ENCODE measurements at regions not wholly inside any gene's neighbourhood (a gene's known extent, or its start where the extent isn't known, plus 50 kb on each side); places are given as distances from the start of the nearest gene placed in this dataset.

DNA sequence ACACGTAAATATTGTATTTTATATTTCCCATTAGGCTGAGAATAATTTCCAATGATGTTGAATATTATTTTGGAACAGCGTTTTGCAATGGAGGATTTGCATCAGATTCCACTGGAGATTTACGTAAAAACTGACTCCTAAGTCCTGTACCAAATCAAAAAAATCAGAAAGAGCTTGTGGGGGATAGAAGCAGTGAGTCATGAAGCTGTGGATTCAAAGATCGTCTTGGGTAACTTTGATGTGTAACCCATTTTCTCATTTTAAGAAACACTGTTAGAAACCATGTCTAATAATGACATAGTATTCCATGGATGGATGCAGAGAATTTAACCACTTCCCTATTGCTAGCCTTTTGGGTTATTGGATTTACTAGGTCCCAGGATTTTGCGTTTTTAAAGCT lies 158.6 kb downstream of the INHBA start:
- no peak overlapping the region for H4K5ac ChIP-seq (ENCODE audit: insufficient read length, low read depth, low read length)
- no peaks in the 10 kb centered on the region for H3K27me3 ChIP-seq (ENCODE audit: insufficient read depth, low read length)
- no peak overlapping the region for H3K27ac Mint-ChIP-seq
- TF ChIP-seq, protein P1, sequence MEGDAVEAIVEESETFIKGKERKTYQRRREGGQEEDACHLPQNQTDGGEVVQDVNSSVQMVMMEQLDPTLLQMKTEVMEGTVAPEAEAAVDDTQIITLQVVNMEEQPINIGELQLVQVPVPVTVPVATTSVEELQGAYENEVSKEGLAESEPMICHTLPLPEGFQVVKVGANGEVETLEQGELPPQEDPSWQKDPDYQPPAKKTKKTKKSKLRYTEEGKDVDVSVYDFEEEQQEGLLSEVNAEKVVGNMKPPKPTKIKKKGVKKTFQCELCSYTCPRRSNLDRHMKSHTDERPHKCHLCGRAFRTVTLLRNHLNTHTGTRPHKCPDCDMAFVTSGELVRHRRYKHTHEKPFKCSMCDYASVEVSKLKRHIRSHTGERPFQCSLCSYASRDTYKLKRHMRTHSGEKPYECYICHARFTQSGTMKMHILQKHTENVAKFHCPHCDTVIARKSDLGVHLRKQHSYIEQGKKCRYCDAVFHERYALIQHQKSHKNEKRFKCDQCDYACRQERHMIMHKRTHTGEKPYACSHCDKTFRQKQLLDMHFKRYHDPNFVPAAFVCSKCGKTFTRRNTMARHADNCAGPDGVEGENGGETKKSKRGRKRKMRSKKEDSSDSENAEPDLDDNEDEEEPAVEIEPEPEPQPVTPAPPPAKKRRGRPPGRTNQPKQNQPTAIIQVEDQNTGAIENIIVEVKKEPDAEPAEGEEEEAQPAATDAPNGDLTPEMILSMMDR (conservative IDR thresholded peaks at IDR 0.05) = no peak
- H3K79me1 ChIP-seq (ENCODE audit: insufficient read depth, low read depth, low read length, poor library complexity, severe bottlenecking) = no peaks in the 10 kb centered on the region
- no peak overlapping the region for H3K56ac ChIP-seq (ENCODE audit: insufficient read length, low read depth, low read length)
- H4K20me1 ChIP-seq (ENCODE audit: control insufficient read depth, insufficient read depth, insufficient read length) = no peaks in the 10 kb centered on the region
- no peak overlapping the region for H4K8ac ChIP-seq (replicated peaks; ENCODE audit: insufficient read length, low read depth, low read length)
- WGBS (ENCODE audit: extremely low coverage, insufficient read length, low lambda C conversion rate) = no CpG with 5 or more reads among the region's 5 CpGs
- H3K4me2 ChIP-seq (ENCODE audit: insufficient read depth, insufficient read length, low read length) = no peak overlapping the region
- H3K27me3 Mint-ChIP-seq (ENCODE audit: low read depth) = no peaks in the 10 kb centered on the region
- no peak overlapping the region for H2BK12ac ChIP-seq (ENCODE audit: insufficient read length, low read depth, low read length)
- peaks cover 4% of the 10 kb centered on the region; the same call in 1 of the 2 replicates for H3K4me1 ChIP-seq (ENCODE audit: insufficient read depth, low read length)
- H3K18ac ChIP-seq (ENCODE audit: insufficient read length, low read depth, low read length) = no peak overlapping the region
- H3T11ph ChIP-seq (ENCODE audit: low read length) = no peak overlapping the region
- no peak overlapping the region for H3K4me3 Mint-ChIP-seq
- H2BK20ac ChIP-seq (ENCODE audit: low read depth, low read length, poor library complexity, severe bottlenecking) = no peak overlapping the region
- no peak overlapping the region for H3K27ac ChIP-seq (ENCODE audit: insufficient read length, low read depth, low read length)
- no peaks in the 10 kb centered on the region for H3K23me2 ChIP-seq (ENCODE audit: insufficient read length, low read depth, low read length, poor library complexity, severe bottlenecking)
- H2BK5ac ChIP-seq (ENCODE audit: insufficient read length, low read length) = no peak overlapping the region
- H3K23ac ChIP-seq (ENCODE audit: insufficient read length, low read depth, low read length) = no peak overlapping the region
- no peak overlapping the region for H3K14ac ChIP-seq (ENCODE audit: insufficient read depth, low read length)
- H3K36me3 Mint-ChIP-seq (ENCODE audit: insufficient read depth in 1 of 3, low read depth in 3 of 3) = peaks cover 0 to 6% (median 0%) of the 10 kb centered on the region in 3 experiments; a peak in 2 of 7 replicates
- H2BK120ac ChIP-seq (ENCODE audit: low read depth, low read length, poor library complexity, severe bottlenecking) = no peak overlapping the region
- no peak overlapping the region for H2BK15ac ChIP-seq (ENCODE audit: low read depth, low read length)
- H3K4me1 Mint-ChIP-seq = peaks cover 12 to 18% of the 10 kb centered on the region in 2 experiments
- no peak overlapping the region for H2AK5ac ChIP-seq (ENCODE audit: insufficient read length, low read length)
- H3K9ac ChIP-seq (ENCODE audit: extremely low read depth, insufficient read length, low read length) = no peak overlapping the region
- H3K4ac ChIP-seq (ENCODE audit: low read depth, low read length) = no peak overlapping the region
- no peak overlapping the region for H2AFZ ChIP-seq (ENCODE audit: low read length)
- H4K91ac ChIP-seq (ENCODE audit: insufficient read length, low read depth, low read length) = no peak overlapping the region
- H3K9me3 Mint-ChIP-seq = no peaks in the 10 kb centered on the region; a peak in 1 of 5 replicates
- H3K79me2 ChIP-seq (ENCODE audit: insufficient read depth, low read length) = no peaks in the 10 kb centered on the region
- H3K9me3 ChIP-seq (ENCODE audit: control insufficient read depth, low read depth, low read length) = no peaks in the 10 kb centered on the region
- no peak for DNase-seq

All from H9 (cell line).